ENCODE measurements at regions not wholly inside any gene's neighbourhood (a gene's known extent, or its start where the extent isn't known, plus 50 kb on each side); places are given as distances from the start of the nearest gene placed in this dataset.

GRCh38 chr10:8296734-8297101 is 242.2 kb downstream of the GATA3 start:
- Histone ChIP-seq H3K27ac (ENCODE audit: low read depth, low read length) (no peak overlapping the region), H3K27me3 (ENCODE audit: control insufficient read depth, insufficient read depth, low read length) (no peaks in the 10 kb centered on the region), H3K9me3 (ENCODE audit: control insufficient read depth, insufficient read depth, low read length) (peaks cover 26% of the 10 kb centered on the region), H3K4me3 (ENCODE audit: low read depth, low read length) (no peak overlapping the region)
- TF ChIP-seq CTCF (IDR thresholded peaks at IDR 0.05; ENCODE audit: low read depth, low read length): no peak
- ChIA-PET POLR2A (no interaction called here), CTCF (no interaction called here)
- no peak for DNase-seq (ENCODE audit: low read depth, low spot score)

- Histone ChIP-seq H3K27me3 (ENCODE audit: control insufficient read depth, insufficient read depth, low read length) (no peaks in the 10 kb centered on the region), H3K27ac (ENCODE audit: low read depth, low read length) (no peak overlapping the region), H3K9me3 (ENCODE audit: control insufficient read depth, insufficient read depth, low read length) (peaks cover 30% of the 10 kb centered on the region), H3K4me3 (ENCODE audit: low read depth, low read length) (no peak overlapping the region)
- no peak for DNase-seq (ENCODE audit: low read depth, low spot score)
- no peak for TF ChIP-seq CTCF (IDR thresholded peaks at IDR 0.05; ENCODE audit: low read depth, low read length)
- CTCF ChIA-PET: no interaction called here
- POLR2A ChIA-PET: no interaction called here
Measured at GRCh38 chr10:8297107-8297506, 242.6 kb downstream of the GATA3 start.

- Histone ChIP-seq H3K27me3 (ENCODE audit: control insufficient read depth, insufficient read depth, low read length) (no peaks in the 10 kb centered on the region), H3K27ac (ENCODE audit: low read depth, low read length) (no peak overlapping the region), H3K9me3 (ENCODE audit: control insufficient read depth, insufficient read depth, low read length) (peaks cover 33% of the 10 kb centered on the region), H3K4me3 (ENCODE audit: low read depth, low read length) (no peak overlapping the region)
- ChIA-PET POLR2A (no interaction called here), CTCF (no interaction called here)
- TF ChIP-seq CTCF (IDR thresholded peaks at IDR 0.05; ENCODE audit: low read depth, low read length): no peak
- DNase-seq (ENCODE audit: low read depth, low spot score): no peak
Measured at GRCh38 chr10:8297959-8298358, 243.5 kb downstream of the GATA3 start.

GRCh38 chr10:8298896-8299570 is 244.5 kb downstream of the GATA3 start:
- H3K4me3 ChIP-seq (ENCODE audit: low read depth, low read length): no peak overlapping the region
- no peak overlapping the region for H3K27ac ChIP-seq (ENCODE audit: low read depth, low read length)
- POLR2A ChIA-PET: no interaction called here
- DNase-seq (ENCODE audit: low read depth, low spot score): no peak
- CTCF ChIA-PET: no interaction called here
- no peak for TF ChIP-seq CTCF (IDR thresholded peaks at IDR 0.05; ENCODE audit: low read depth, low read length)
- H3K27me3 ChIP-seq (ENCODE audit: control insufficient read depth, insufficient read depth, low read length): no peaks in the 10 kb centered on the region
- H3K9me3 ChIP-seq (ENCODE audit: control insufficient read depth, insufficient read depth, low read length): peaks cover 40% of the 10 kb centered on the region

- H3K9me3 ChIP-seq (ENCODE audit: control insufficient read depth, insufficient read depth, low read length): peaks cover 37% of the 10 kb centered on the region
- H3K27me3 ChIP-seq (ENCODE audit: control insufficient read depth, insufficient read depth, low read length): no peaks in the 10 kb centered on the region
- no peak for TF ChIP-seq CTCF (IDR thresholded peaks at IDR 0.05; ENCODE audit: low read depth, low read length)
- POLR2A ChIA-PET: no interaction called here
- CTCF ChIA-PET: no interaction called here
- no peak overlapping the region for H3K27ac ChIP-seq (ENCODE audit: low read depth, low read length)
- H3K4me3 ChIP-seq (ENCODE audit: low read depth, low read length): no peak overlapping the region
- DNase-seq (ENCODE audit: low read depth, low spot score): no peak
Measured at GRCh38 chr10:8300925-8301324, 246.4 kb downstream of the GATA3 start.

Measured in AG04450 (cell line).